Activated CD8-positive, alpha-beta memory T cell treated with anti-CD3 and anti-CD28 coated beads for 36 hours (primary cell): ENCODE measurements at regions not wholly inside any gene's neighbourhood (a gene's known extent, or its start where the extent isn't known, plus 50 kb on each side); places are given as distances from the start of the nearest gene placed in this dataset.
"Not testable (repeated sequence)": the region's sequence is repeated elsewhere in the genome, so short reads cannot be mapped to it uniquely, and the experiment has no call there.

ENCODE experiments used
- CTCF ChIA-PET: fragments of 350-600 bp; sonication (Branson Sonifier 250); formaldehyde crosslinking; loops from one replicate; lab custom pipeline; 2021; ENCODE audit warnings: antibody characterized with exemption; lab: Charles Lee
- POLR2A ChIA-PET: fragments of 350-600 bp; sonication (Branson Sonifier 250); formaldehyde crosslinking; loops from one replicate; lab custom pipeline; 2021; ENCODE audit warnings: antibody characterized with exemption; lab: Charles Lee

DNA sequence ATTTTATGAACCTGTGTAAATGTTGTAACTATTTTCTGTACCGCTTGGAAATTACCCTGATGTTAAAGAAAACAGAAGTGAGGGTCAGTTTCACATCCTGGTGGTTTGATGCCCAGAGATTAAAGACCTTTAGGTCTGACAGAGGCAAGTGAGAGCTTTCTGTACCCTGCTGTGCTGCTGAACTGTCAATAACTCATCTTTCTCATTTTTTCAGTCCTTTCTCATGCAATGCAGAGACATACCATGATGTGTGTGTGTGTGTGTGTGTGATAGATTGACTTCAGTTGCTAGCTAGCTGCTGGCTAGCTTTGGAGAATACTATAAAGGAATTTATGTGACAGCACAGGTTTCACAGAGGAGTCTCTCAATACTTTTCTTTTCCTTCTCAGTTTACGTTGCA lies 2025.6 kb upstream of the LRRTM1 start:
- POLR2A ChIA-PET = no interaction called here
- CTCF ChIA-PET = no interaction called here

GRCh38 chr2:82326180-82326767 lies 2021.7 kb upstream of the LRRTM1 start:
- CTCF ChIA-PET, POLR2A ChIA-PET: not testable (repeated sequence)

DNA sequence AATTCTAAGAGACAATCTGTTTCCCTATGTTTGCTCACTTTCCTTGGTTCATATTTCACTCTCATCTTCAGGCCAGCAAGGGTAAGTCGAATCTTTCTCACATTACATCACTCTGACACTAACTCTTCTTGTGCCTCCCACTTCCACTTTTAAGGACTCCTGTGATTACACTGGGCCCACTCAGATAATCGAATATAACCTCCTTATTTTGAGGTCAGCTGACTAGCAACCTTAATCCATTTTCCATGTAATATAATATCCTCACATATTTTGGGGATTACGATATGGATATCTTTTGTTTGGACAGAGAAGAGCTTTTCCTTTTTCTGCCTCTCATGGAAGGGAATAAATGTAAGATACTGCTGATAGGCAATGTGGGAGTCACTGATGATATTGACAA lies 2015.7 kb upstream of the LRRTM1 start:
- ChIA-PET POLR2A (no interaction called here), CTCF (no interaction called here)

DNA sequence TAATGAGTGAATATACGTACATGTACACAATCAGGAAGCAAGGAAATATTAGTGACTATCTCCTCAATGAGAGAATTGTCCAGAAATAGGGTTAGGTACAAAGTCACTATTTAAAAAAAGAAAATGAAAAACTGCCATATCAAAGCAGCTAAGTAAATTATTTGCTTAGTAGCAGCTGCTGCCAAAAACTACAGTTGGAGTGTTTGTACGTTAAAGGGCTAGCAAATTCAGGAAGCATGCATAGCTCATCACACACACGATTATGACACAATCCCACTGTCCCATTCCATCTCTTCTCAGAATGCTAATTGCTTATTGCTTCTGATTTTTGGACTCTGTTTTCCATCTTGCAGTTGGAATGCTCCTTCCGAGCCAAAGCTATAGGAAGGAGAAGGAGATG lies 2012.5 kb upstream of the LRRTM1 start:
- POLR2A ChIA-PET = no interaction called here
- CTCF ChIA-PET = no interaction called here

GRCh38 chr2:82316586-82316985 lies 2012.0 kb upstream of the LRRTM1 start:
- POLR2A ChIA-PET = no interaction called here
- CTCF ChIA-PET = no interaction called here

- ChIA-PET CTCF (no interaction called here), POLR2A (no interaction called here)
Observed at GRCh38 chr2:82314836-82315472, 2010.4 kb upstream of the LRRTM1 start.

- ChIA-PET POLR2A (no interaction called here), CTCF (no interaction called here)
Observed at GRCh38 chr2:82307511-82307910, 2003.0 kb upstream of the LRRTM1 start.

GRCh38 chr2:82301506-82301905 lies 1997.0 kb upstream of the LRRTM1 start:
- ChIA-PET CTCF (no interaction called here), POLR2A (no interaction called here)

GRCh38 chr2:82289446-82289845 lies 1984.9 kb upstream of the LRRTM1 start:
- CTCF ChIA-PET = no interaction called here
- POLR2A ChIA-PET = no interaction called here

DNA sequence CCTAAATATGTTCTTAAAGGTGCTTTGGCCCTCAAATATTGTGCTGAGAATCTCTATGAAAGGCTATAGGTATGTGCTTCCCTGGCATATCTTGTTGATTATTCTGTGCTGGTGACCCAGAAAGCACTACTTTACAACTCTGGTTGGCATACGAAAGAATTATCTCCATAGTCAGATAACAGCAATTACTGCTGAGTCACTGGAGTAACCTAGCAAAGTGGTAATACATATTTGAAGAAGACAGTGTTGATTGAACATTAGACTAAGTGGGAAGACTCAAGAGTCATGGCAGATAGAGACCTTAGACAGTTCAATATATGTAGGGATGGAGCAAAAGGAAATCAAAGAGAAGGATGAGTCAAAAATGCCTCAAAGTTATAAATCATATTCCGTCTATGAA lies 1978.5 kb upstream of the LRRTM1 start:
- CTCF ChIA-PET = no interaction called here
- POLR2A ChIA-PET = no interaction called here

DNA sequence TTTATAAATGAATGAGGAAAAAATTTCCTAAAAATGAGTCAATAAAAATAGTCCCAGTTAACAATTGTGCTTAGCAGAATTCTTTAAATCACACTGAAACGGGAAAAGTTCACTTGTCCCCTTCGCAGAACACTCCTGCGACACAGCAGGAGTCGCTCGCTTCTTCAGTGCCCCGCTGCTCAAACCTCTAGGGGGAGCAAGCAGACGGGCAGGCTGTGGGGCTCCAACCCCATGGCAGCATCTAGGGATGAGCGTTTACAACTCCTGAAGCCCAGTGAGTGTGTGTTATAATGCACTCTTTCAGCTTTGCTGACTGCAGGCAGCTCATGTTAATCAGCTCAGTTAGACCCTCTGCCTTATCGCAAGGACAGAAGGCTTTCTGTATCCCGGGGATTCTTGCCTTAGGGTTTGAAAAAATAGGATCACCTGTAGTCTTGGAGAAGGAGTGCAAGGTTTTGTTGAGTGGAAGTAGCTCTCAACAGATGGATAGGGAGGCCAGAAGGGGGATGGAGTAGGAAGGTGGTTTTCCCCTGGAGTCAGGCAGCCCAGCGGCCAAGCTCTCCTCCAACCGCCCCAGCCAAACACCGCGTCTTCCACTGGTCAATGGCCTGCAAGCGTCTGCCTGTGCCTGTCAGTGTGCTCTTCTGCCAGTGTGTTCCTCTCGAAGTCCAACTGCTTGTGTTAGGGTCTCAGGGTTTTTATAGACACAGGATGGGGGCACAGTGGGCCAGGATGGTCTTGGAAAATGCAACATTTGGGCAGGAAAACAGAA lies 1977.7 kb upstream of the LRRTM1 start:
- POLR2A ChIA-PET = no interaction called here
- CTCF ChIA-PET = no interaction called here

DNA sequence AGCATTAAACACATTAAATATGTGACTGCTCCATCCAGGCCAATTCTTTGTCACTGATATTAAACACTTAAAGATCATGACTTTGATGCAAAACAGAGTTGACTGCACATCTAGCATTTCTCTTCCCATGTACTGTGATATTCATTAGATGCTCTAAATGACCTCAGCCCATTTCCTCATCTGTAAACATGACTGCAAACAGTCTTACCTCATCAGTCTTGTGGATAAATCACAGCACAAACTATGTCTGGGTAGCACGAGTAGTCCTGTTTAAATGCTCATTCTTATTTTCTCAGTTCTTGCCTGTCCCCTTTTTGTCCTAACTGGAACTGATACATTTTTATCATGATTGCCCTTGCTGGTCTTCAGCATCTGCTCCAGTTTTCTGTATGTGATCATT lies 1974.8 kb upstream of the LRRTM1 start:
- CTCF ChIA-PET = no interaction called here

GRCh38 chr2:82278416-82278815 lies 1973.9 kb upstream of the LRRTM1 start:
- CTCF ChIA-PET = no interaction called here

More for the DNA sequence above, 1974.8 kb upstream of the LRRTM1 start:
- POLR2A ChIA-PET = no interaction called here

DNA sequence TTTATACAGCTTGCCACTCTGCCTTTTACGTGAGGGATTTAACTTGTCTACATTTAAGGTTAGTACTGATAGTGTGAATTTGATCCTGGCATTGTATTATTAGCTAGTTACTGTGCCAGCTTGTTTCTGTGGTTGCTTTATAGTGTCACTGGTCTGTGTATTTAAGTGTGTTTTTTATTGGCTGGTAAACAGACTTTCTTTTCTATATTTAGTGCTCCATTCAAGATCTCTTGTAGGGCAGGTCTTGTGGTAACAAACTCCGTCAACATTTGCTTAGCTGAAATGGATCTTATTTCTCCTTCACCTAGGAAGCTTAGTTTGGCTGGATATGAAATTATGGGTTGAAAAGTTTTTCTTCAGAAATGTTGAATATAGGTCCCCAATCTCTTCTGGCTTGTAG lies 1971.0 kb upstream of the LRRTM1 start:
- ChIA-PET CTCF (no interaction called here), POLR2A (no interaction called here)

More at GRCh38 chr2:82278416-82278815, 1973.9 kb upstream of the LRRTM1 start:
- POLR2A ChIA-PET = no interaction called here

GRCh38 chr2:82268446-82268845 lies 1963.9 kb upstream of the LRRTM1 start:
- ChIA-PET CTCF (no interaction called here), POLR2A (no interaction called here)

GRCh38 chr2:82260521-82260920 lies 1956.0 kb upstream of the LRRTM1 start:
- ChIA-PET POLR2A (no interaction called here), CTCF (no interaction called here)

DNA sequence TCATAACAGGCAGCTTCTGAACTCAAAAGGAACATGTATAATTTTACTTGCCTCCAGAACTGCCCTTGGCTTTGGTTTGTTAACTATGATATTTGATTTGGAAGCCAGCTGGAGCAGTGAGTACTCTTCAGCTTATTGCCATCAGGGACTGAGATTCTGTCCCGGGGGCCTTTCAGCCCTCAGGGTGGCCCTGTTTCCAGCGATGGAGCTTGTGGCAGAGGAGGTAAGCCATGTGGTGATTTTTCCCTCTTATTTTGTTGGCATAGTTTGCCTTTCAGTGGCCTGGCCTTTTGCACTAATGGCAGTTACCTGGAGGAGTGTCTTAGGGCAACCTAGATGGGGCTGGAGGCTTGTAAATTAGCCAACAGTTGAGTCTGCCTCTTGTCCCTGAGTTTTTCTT lies 1955.0 kb upstream of the LRRTM1 start:
- ChIA-PET CTCF (no interaction called here), POLR2A (no interaction called here)

GRCh38 chr2:82257796-82258555 lies 1953.4 kb upstream of the LRRTM1 start:
- POLR2A ChIA-PET = no interaction called here

GRCh38 chr2:82256983-82257632 lies 1952.6 kb upstream of the LRRTM1 start:
- ChIA-PET CTCF (no interaction called here), POLR2A (no interaction called here)

More at GRCh38 chr2:82257796-82258555, 1953.4 kb upstream of the LRRTM1 start:
- CTCF ChIA-PET = no interaction called here

- CTCF ChIA-PET = no interaction called here
- POLR2A ChIA-PET = no interaction called here
Observed at GRCh38 chr2:82256288-82256687, 1951.7 kb upstream of the LRRTM1 start.
